ENCODE measurements at regions not wholly inside any gene's neighbourhood (a gene's known extent, or its start where the extent isn't known, plus 50 kb on each side); places are given as distances from the start of the nearest gene placed in this dataset.

GRCh38 chr1:219985169-219985568 lies 56.8 kb upstream of the SLC30A10 start:
- Histone ChIP-seq H3K9ac (ENCODE audit: control insufficient read depth, extremely low read depth, insufficient read depth, low read length) (no peak overlapping the region), H3K36me3 (ENCODE audit: control insufficient read depth in 2 of 2, extremely low read depth in 1 of 2, insufficient read depth in 2 of 2, low read length in 2 of 2) (peaks cover 7 to 14% of the 10 kb centered on the region in 2 experiments), H3K4me3 (ENCODE audit: control insufficient read depth in 2 of 3, extremely low read depth in 1 of 3, insufficient read depth in 2 of 3, low read depth in 1 of 3, low read length in 3 of 3) (no peak overlapping the region), H3K79me2 (ENCODE audit: control insufficient read depth, insufficient read depth, low read length) (no peaks in the 10 kb centered on the region), H3K9me3 (ENCODE audit: control insufficient read depth, low read depth, low read length) (no peaks in the 10 kb centered on the region), H3K4me2 (ENCODE audit: control insufficient read depth, extremely low read depth, insufficient read depth, low read depth, low read length) (no peak overlapping the region), H3K9me1 (ENCODE audit: control insufficient read depth, extremely low read depth, insufficient read depth, low read length) (no peaks in the 10 kb centered on the region), H4K20me1 (ENCODE audit: control insufficient read depth, extremely low read depth, insufficient read depth, low read length) (no peaks in the 10 kb centered on the region), H2AFZ (ENCODE audit: control insufficient read depth, low read length) (no peak overlapping the region), H3K27ac (ENCODE audit: control insufficient read depth, insufficient read depth, low read length) (no peak overlapping the region), H3K27me3 (ENCODE audit: control insufficient read depth, extremely low read depth, insufficient read depth, low read length) (no peaks in the 10 kb centered on the region), H3K4me1 (ENCODE audit: control insufficient read depth, extremely low read depth, insufficient read depth, low read length) (no peaks in the 10 kb centered on the region)
- DNase-seq (ENCODE audit: low read depth, low spot score) (no peak), FAIRE-seq (no peak)
- no peak for TF ChIP-seq CTCF (optimal IDR thresholded peaks at IDR 0.05 in 1 of 3, IDR thresholded peaks at IDR 0.05 in 1 of 3, conservative IDR thresholded peaks at IDR 0.05 in 1 of 3; ENCODE audit: extremely low read depth in 1 of 3, insufficient read depth in 2 of 3, low read length in 3 of 3)
- no peak for TF ChIP-seq EZH2 (IDR thresholded peaks at IDR 0.05; ENCODE audit: low read length)
- dilution Hi-C loops (cut with MboI; ENCODE audit: extremely low pct_ligation_motif_present, low sequenced_read_pairs) = no loop called here

All from keratinocyte (primary cell).